Right ventricle myocardium superior (tissue), 1 donor: ENCODE measurements at regions not wholly inside any gene's neighbourhood (a gene's known extent, or its start where the extent isn't known, plus 50 kb on each side); places are given as distances from the start of the nearest gene placed in this dataset.
"Not testable (repeated sequence)": the region's sequence is repeated elsewhere in the genome, so short reads cannot be mapped to it uniquely, and the experiment has no call there.

ENCODE experiments used
- ATAC-seq: fragments of 200-7000 bp; cut with Tn5 transposase; one replicate; pipeline ENCODE4 v1.9.1; 2020; ENCODE audit warnings: mild to moderate bottlenecking; ENCODE audit not compliant: poor library complexity
- DNase-seq: peaks from one replicate; pipeline ENCODE4 v3.0.0-alpha.2; 2020
- intact Hi-C: fragments of 100-400 bp; cut with DNase I; formaldehyde crosslinking; loops from one replicate; pipeline ENCODE4 v1.11.2; 2022
- donor health status: DM: no; HTN: yes; CAD: no; lungs with severe emphysema.

DNA sequence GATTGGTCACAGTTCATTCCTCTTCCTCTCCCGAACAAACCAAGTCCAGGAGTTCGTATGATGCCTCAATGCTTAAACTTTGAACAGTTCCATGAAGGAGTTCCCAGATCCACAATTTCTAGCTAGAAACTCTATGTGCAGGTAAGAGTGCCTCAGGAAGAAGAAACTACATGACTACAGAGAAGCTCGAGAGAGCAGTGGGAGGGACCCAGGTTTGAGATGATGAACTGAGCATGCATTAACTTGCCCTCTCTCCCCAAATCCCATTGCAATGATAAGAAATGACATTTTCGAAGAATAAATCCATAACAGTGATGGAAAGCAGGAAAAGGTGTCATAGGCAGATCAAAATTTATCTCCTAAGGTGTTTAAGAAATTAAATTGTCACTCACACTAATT is 140.6 kb upstream of the JCAD start:
- intact Hi-C loops = no loop called here
- no peak for ATAC-seq
- DNase-seq = no peak

- no peak for ATAC-seq
- intact Hi-C loops = no loop called here
These were observed 140.1 kb upstream of the JCAD start for GRCh38 chr10:30199376-30200016.

GRCh38 chr10:30197186-30197585 is 137.8 kb upstream of the JCAD start:
- no peak for DNase-seq
- ATAC-seq = no peak
- intact Hi-C loops = no loop called here

More at GRCh38 chr10:30199376-30200016, 140.1 kb upstream of the JCAD start:
- no peak for DNase-seq

GRCh38 chr10:30196559-30196958 is 137.2 kb upstream of the JCAD start:
- intact Hi-C loops, DNase-seq, ATAC-seq: not testable (repeated sequence)

GRCh38 chr10:30192846-30193608 is 133.6 kb upstream of the JCAD start:
- intact Hi-C loops = no loop called here
- DNase-seq = no peak
- ATAC-seq = no peak

GRCh38 chr10:30190577-30191552 is 131.5 kb upstream of the JCAD start:
- DNase-seq = no peak
- intact Hi-C loops = no loop called here

GRCh38 chr10:30189238-30189580 is 129.8 kb upstream of the JCAD start:
- intact Hi-C loops = loop anchor here (5.0 kb wide), 1 partner anchor 187 kb away; no protein-coding TSS in a partner anchor
- ATAC-seq = no peak

More at GRCh38 chr10:30190577-30191552, 131.5 kb upstream of the JCAD start:
- ATAC-seq = no peak

GRCh38 chr10:30188556-30189237 is 129.3 kb upstream of the JCAD start:
- ATAC-seq (no peak), DNase-seq (no peak)
- intact Hi-C loops = loop anchor here (5.0 kb wide), 1 partner anchor 186 kb away; no protein-coding TSS in a partner anchor

More at GRCh38 chr10:30189238-30189580, 129.8 kb upstream of the JCAD start:
- no peak for DNase-seq

GRCh38 chr10:30188101-30188500 is 128.7 kb upstream of the JCAD start:
- intact Hi-C loops = loop anchor here (5.0 kb wide), 1 partner anchor 186 kb away; no protein-coding TSS in a partner anchor
- ATAC-seq (no peak), DNase-seq (no peak)

DNA sequence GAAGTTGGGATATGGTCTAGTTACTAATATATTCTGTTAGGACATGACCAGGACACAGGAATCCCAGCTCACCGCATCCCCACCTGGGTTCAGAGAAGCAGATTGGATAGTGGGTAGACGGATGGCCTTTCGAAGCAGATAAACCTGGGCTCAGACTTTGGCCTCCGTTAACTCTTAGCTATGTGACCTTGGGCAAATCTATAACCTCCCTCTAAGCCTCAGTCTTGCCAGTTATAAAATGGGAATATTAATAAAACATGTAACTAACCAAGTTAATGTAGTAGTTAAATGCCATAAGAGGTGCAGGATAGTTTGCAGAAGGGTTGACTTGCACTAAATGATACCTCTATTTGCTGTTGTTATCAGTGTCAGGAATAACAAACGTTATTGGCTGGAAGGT is 127.6 kb upstream of the JCAD start:
- DNase-seq = no peak
- ATAC-seq = no peak
- intact Hi-C loops = loop anchor here (5.0 kb wide), 1 partner anchor 185 kb away; no protein-coding TSS in a partner anchor

- DNase-seq = no peak
- peak; percentile 46 for ATAC-seq
- intact Hi-C loops = loop anchor here (5.0 kb wide), 1 partner anchor 184 kb away; no protein-coding TSS in a partner anchor
These were observed 127.0 kb upstream of the JCAD start for GRCh38 chr10:30186371-30186875.

GRCh38 chr10:30185916-30186315 is 126.5 kb upstream of the JCAD start:
- DNase-seq (no peak), ATAC-seq (no peak)
- intact Hi-C loops = loop anchor here (5.0 kb wide), 1 partner anchor 184 kb away; no protein-coding TSS in a partner anchor

GRCh38 chr10:30185341-30185740 is 126.0 kb upstream of the JCAD start:
- intact Hi-C loops = loop anchor here (5.0 kb wide), 1 partner anchor 183 kb away; no protein-coding TSS in a partner anchor
- ATAC-seq (no peak), DNase-seq (no peak)

DNA sequence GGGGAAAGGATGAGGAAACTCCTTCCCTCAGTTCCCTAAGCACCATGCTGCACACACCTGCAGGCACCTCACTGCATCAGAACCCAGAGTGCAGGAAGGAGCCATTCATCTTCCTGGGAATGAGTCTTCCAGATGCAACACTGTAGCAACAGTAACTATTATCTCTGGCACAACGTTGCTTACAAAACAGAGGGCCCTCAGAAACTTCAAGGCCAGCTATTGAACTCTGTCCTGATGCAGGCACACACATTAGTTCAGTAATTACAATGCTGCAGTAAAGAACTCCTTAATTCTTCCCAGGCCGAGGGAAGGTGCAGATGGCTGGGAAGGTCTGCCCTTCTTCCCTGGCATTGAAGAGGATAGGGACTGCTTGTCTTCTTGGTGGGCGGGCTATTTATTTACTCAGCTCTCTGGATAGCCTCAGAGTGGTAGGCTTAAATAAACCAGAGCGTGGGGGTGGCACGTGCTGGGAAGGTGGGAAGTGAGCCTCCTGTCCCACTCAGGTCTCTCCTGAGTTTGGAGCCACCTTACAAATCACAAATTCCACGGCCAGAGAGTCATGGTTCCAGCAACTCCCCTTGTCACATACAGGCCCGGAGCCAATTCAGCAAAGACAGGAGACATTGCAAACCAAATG is 125.1 kb upstream of the JCAD start:
- ATAC-seq (no peak), DNase-seq (no peak)
- intact Hi-C loops = loop anchor here (5.0 kb wide), 1 partner anchor 182 kb away; no protein-coding TSS in a partner anchor

DNA sequence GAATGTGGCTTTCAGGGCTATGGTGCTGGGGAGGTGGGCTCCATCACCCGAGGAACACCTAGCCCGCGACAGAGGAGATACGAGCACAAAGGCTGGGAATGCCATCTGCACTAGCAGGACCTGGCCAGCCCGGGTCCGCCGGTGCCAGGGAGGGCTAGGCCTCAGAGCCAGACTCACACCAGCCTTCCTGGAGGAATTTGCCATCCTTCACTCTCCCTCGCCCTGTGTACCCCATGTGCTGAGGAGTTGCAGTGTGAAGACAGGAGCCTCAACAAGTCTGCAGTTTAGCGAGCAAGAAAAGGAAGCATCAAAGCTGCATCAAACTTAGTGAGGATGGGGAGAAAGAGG is 123.6 kb upstream of the JCAD start:
- intact Hi-C loops = no loop called here
- ATAC-seq (no peak), DNase-seq (no peak)

GRCh38 chr10:30182191-30183054 is 123.0 kb upstream of the JCAD start:
- intact Hi-C loops = no loop called here
- ATAC-seq = no peak
- DNase-seq = no peak
